GM19463 (cell line): ENCODE measurements at regions not wholly inside any gene's neighbourhood (a gene's known extent, or its start where the extent isn't known, plus 50 kb on each side); places are given as distances from the start of the nearest gene placed in this dataset.

ENCODE experiments used
- ATAC-seq: cut with Tn5 transposase; IDR thresholded peaks from one replicate; pipeline ENCODE4 v1.9.1; 2021; ENCODE audit warnings: mild to moderate bottlenecking, moderate library complexity; ENCODE audit not compliant: unreplicated experiment

- ATAC-seq, result no peak
Observed at GRCh38 chr14:22011253-22011642, 337.6 kb upstream of the OR4E1 start.

DNA sequence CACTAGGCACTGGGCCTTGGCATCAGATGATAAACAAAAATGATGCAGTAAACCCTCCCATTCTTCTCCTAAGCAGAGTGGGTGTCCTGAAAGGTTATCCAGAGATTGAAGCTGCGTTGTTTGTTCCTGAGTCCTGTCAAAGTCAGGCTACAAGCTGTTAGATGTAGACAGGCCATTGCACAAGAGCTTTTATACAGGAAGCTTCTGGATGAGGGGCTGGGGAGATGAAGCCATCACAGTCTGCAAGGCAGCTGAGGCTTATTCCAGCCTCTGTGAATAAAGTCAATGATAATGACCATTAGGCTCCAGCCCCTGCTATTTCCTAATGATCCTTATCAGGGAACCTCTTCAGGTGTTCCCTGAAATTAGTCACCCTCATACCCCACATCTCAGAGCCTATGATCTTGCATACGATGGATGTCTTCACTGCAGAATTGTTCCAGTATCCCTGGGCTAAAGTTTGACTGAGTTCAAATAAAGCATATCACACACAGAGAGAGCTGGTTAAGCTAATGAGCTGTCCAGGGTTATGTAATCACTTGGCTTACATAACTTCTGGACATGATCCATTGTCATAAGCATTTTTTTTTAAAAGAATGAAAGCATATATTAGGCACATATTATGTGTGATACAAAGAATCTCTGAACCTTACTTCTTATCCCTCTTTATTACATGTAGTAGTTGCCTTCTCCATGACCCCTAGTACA is 337.1 kb upstream of the OR4E1 start:
- ATAC-seq, result no peak

DNA sequence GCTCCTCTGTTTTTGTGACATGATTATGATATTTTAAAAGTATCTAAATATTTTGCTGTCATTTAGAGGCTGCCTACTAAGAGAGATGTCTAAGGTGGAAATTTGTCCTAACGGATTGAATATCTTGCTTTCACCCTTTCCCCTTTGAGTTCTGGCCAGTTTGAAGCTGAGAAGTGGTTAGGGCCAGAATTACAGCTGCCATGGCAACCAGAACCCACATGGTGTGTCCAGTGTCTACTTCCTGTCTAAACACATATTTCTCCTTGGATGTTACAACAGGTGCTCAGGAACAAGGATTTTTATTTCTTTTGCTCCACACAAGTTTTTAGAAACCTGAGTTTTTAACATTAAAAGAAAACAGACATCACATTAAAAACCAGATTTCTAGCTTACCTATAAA is 335.1 kb upstream of the OR4E1 start:
- no peak for ATAC-seq

GRCh38 chr14:22007784-22008412 is 334.3 kb upstream of the OR4E1 start:
- no peak for ATAC-seq

DNA sequence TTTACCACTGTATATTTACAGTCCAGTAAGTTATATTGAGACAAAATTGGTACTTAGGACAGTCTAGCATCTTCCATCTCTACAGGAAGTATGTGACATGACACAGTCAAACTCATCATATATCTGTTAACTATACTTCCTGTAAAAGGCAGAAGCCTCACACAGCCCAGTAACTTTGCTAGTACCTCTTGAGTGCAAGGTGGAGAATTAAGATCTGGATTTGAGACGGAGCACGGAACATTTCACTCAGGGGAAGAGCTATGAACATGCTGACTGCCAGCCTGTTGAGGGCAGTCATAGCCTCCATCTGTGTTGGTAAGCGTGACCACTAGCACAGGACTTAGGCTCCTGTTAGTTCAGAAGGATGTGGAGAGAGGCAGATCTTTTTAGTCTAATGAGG is 333.7 kb upstream of the OR4E1 start:
- no peak for ATAC-seq

- ATAC-seq, result no peak
Observed at GRCh38 chr14:22003461-22003860, 329.8 kb upstream of the OR4E1 start.

DNA sequence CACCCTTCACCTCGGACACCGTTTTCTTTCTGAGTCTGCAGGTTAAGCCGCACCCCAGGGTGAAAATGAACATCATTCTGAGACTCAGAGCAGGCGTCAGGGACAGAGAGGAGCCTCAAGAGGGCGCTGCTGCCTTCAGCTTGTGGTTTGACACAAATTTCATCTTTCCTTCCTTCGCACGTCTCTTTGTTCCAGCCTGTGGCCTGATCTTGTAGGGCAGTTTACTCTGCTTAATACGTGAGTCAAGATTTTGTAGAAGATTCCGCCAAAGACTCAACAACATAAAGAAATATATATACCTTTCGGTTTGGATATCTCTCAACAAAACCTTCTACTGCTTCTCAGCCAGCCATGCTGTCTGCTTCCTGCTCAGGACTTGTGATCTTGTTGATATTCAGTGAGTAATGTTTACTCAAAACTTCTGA is 329.3 kb upstream of the OR4E1 start:
- no peak for ATAC-seq

DNA sequence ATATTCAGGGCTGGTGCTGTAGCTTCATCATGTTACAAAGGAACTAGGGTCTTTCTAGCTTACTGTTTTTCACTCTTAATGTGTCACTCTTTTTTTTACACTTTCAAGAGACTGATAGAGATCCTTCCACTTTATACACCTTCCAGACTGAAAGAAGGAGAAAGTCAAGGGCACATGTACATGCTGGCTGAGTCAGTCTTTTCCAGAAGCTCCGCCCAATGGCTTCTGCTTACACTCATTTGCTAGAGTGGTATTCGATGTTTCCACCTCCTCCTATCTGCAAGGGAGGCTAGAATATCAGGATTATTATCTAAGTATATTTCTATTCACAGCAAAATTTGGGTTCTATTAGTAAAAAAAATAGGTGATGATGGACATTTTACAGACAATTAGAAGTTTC is 325.8 kb upstream of the OR4E1 start:
- no peak for ATAC-seq

- ATAC-seq, result no peak
Observed at GRCh38 chr14:21997300-21997699, 323.7 kb upstream of the OR4E1 start.

DNA sequence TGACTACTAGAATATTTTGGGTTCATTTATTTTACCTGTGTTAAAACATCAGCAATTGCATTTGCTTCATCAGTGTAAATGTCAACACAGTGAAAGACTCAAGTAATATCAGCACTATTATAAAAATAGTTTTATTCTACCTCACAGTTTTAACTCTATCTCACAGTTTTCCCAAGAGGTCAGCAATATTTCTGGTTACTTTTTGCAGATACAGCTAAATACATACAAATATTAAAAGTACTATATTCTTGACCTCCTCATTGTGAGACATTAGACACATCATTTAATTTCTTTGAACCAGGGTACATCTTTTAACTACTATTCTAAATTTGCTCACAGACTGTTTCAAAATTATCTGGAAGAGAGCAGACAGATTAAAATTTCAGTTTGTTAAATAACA is 321.7 kb upstream of the OR4E1 start:
- ATAC-seq, result no peak

DNA sequence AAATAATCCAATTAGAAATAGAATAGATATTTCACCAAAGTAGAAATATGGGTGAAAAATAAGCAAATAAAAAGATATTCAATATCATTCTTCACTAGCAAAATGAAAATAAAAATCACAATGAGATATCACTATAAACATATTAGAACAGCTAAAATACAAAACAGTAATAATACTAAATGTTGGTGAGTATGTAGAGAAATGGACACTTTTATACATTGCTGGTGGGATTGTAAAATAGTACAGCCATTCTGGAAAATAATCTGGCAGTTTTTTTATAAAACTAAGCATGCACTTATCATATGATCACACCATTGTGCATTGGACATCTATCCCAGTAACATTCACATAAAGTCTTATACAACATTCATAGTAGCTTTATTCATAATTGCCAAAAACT is 320.2 kb upstream of the OR4E1 start:
- ATAC-seq, result no peak

DNA sequence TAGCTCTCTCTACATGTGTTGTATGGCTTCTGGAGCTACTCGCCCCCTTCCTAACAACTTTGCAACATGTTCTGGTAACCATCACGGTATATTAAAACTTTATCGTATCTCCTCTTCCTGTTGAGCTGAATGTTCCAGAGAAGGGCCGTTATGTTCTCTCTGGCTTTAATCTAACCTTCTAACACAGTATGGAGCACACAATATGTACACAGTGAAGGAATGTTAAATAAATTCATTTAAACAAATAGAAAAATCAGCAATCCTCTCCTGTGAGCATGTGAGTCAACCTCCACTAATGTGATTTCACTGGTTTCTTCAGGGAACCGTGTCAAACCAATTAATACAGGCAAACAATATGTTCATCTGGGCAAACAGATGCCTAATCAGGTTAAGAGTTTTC is 319.5 kb upstream of the OR4E1 start:
- ATAC-seq, result no peak

- ATAC-seq, result no peak
Observed at GRCh38 chr14:21991130-21991529, 317.5 kb upstream of the OR4E1 start.

GRCh38 chr14:21990116-21990515 is 316.5 kb upstream of the OR4E1 start:
- no peak for ATAC-seq

- ATAC-seq, result no peak
Observed at GRCh38 chr14:21989090-21989489, 315.5 kb upstream of the OR4E1 start.

DNA sequence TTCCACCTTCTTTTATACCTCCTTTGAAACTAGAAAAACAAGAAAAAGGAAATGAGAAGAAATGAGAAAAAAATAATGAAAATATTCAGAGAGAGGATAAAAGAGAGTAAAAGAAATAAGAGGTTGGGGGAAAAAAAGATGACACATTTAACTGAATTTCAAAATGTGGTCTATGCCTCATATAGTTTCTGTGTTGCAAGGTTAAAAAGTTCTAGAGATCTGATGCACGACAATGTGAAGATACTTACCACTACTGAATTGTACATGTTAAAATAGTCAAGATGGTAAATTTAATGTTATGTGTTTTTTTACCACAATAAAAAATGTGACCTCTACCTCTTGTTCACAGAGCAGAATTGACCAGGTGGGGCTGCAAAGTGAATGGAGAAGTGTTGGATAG is 314.8 kb upstream of the OR4E1 start:
- ATAC-seq, result no peak

DNA sequence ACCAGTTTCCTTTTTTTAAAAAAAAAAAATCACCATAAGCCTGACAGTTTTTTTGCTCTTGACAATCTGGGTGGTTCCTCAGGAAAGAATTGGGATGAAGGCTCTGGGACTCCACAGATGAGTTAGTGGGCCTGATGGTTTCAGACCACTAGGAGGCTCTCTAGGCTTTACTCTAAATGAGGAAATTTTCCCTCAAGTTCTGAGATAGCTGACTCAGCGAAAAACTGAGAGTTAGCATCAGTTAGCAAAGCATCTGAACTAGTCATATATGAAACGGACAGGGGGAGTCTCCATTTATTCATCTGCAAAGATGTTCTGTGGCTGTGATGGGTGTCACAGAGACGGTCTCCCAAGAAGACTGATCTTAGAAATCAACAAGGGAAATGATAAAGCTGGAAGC is 314.3 kb upstream of the OR4E1 start:
- ATAC-seq, result no peak

DNA sequence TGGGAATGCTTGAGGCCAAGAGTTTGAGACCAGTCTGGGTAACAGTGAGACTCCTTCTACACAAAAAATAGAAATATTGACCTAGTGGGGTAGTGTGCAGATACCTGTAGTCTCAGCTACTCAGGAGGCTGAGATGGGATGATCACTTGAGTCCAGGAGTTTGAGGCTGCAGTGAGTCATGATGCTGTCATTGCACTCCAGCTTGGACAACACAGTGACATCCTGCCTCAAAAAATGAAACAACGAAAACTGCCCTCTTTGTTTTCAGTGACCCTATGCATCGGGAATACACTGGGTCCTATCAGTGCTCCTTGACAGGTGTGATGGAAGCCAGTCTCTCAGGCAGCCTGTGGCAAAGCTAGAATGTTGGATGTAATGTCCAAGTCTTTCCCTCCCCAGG is 311.5 kb upstream of the OR4E1 start:
- no peak for ATAC-seq

DNA sequence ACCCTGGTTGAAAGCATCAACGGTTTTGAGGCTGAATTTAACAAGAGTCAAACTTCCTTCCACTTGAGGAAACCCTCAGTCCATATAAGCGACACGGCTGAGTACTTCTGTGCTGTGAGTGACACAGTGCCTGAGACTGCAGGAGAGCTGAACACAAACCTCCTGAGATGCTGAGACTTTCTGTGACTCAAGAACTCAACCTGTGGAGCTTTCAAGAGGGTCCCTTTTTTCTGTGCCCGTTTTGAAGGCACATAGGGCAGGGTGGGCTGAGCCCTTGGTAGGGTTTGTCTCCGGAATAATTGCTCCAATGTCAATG is 305.3 kb upstream of the OR4E1 start:
- ATAC-seq, result no peak

DNA sequence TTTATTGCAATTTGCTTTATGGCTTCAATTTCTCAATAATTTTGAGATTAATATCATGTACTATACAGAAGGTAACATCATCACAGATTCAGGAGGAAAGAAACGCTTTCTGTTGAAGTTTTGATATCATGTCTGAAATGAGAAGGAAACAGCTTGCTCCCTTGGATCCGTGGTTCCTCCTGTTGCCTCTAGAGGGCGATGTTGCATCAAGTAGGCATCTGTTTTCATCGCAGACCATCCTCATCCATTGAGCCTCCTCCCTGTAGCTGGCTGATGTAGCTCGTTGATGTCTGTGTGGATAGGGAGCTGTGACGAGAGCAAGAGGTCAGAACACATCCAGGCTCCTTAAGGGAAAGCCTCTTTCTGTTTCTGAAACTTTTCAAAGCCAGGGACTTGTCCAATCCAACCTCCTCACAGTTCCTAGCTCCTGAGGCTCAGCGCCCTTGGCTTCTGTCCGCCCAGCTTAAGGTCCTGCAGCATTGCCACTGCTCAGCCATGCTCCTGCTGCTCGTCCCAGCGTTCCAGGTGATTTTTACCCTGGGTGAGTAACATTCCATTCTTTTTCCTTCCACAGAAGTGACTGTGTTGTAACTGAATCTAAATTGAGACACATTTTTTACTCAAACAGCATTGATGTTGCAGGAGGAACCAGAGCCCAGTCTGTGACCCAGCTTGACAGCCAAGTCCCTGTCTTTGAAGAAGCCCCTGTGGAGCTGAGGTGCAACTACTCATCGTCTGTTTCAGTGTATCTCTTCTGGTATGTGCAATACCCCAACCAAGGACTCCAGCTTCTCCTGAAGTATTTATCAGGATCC is 304.8 kb upstream of the OR4E1 start:
- ATAC-seq, result no peak

DNA sequence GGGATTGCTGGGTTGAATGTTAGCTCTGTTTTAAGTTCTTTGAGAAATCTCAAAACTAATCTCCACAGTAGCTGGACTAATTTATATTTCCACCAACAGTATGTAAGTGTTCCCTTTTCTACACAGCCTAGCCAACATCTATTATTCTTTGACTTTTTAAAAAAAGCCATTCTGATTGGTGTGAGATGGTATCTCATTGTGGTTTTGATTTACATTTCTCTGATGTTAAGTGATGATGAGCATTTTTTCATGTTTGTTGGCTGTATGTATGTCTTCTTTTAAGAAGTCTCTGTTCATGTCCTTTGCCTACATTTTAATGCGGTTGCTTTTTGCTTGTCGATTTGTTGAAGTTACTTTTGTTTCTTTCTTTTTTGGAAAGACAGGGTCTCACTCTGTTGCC is 301.1 kb upstream of the OR4E1 start:
- ATAC-seq, result no peak

DNA sequence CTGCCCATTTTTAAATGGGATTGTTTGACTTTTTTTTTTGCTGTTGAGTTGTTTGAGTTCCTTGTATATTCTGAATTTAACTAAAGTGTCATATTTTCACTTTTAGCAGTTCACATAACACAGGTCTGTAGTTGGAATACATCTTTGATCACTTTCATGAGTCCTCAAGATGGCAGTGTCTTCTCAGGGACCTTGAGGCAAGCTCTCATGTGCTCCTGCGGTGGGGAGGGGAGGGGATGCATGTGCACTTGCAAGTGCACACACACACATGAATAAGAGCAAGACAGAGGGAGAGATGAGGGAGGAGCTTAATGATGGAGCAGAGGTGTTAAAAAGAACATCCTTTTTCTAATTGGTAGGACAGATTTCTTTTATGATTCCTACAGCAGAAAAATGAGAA is 291.4 kb upstream of the OR4E1 start:
- ATAC-seq, result no peak
